GM23338 (cell line): ENCODE measurements at regions not wholly inside any gene's neighbourhood (a gene's known extent, or its start where the extent isn't known, plus 50 kb on each side); places are given as distances from the start of the nearest gene placed in this dataset.

ENCODE experiments used
- ATAC-seq: fragments of 200-7000 bp; cut with Tn5 transposase; 3 replicates; pipeline ENCODE4 v1.9.1; 2020
- DNase-seq: peaks from one replicate; pipeline ENCODE4 v3.0.0-alpha.2; 2015; ENCODE audit warnings: low spot score
- H2AFZ ChIP-seq: fragments of 200-600 bp; sonication (generic); 2 replicates; pipeline ENCODE4 v1.8.0; 2016; ENCODE audit warnings: antibody characterized with exemption, mild to moderate bottlenecking, moderate library complexity
- H3F3A ChIP-seq: fragments of 200-600 bp; sonication (generic); replicated peaks from 2 replicates; pipeline ENCODE4 v1.8.0; 2017; ENCODE audit warnings: antibody characterized with exemption, mixed run types, low read depth
- H3K27ac ChIP-seq: fragments of 200-600 bp; sonication (generic); 2 replicates; pipeline ENCODE4 v1.6.1; 2016; ENCODE audit warnings: low read depth
- H3K27me3 ChIP-seq: fragments of 200-600 bp; sonication (generic); 2 replicates; pipeline ENCODE4 v1.8.0; 2016; ENCODE audit warnings: mild to moderate bottlenecking, mixed run types, moderate library complexity; ENCODE audit not compliant: insufficient read depth
- H3K36me3 ChIP-seq: fragments of 200-600 bp; sonication (generic); 2 replicates; pipeline ENCODE4 v1.8.0; 2016; ENCODE audit warnings: mild to moderate bottlenecking; ENCODE audit not compliant: insufficient read depth
- H3K4me1 ChIP-seq: fragments of 200-600 bp; sonication (generic); 2 replicates; pipeline ENCODE4 v1.8.0; 2016; ENCODE audit warnings: mild to moderate bottlenecking, moderate library complexity; ENCODE audit not compliant: insufficient read depth
- H3K4me2 ChIP-seq: fragments of 200-600 bp; sonication (generic); 2 replicates; pipeline ENCODE4 v1.7.1; 2017; ENCODE audit warnings: mixed run types
- H3K4me3 ChIP-seq: fragments of 200-600 bp; sonication (generic); 2 replicates; pipeline ENCODE4 v1.6.1; 2016; ENCODE audit warnings: mixed run types
- H3K79me2 ChIP-seq: fragments of 200-600 bp; sonication (generic); replicated peaks from 2 replicates; pipeline ENCODE4 v1.8.0; 2017; ENCODE audit warnings: mild to moderate bottlenecking; ENCODE audit not compliant: insufficient read depth
- H3K9me2 ChIP-seq: fragments of 200-600 bp; sonication (generic); 2 replicates; pipeline ENCODE4 v1.8.0; 2017; ENCODE audit not compliant: insufficient read depth
- H4K20me1 ChIP-seq: fragments of 200-600 bp; sonication (generic); replicated peaks from 2 replicates; pipeline ENCODE4 v1.8.0; 2017; ENCODE audit warnings: mild to moderate bottlenecking; ENCODE audit not compliant: insufficient read depth
- H3K27ac Mint-ChIP-seq: 2 replicates; pipeline ENCODE4 v1.8.0; 2020; ENCODE audit warnings: inconsistent platforms, mild to moderate bottlenecking, moderate library complexity, mixed read lengths
- H3K27me3 Mint-ChIP-seq: 3 replicates; pipeline ENCODE4 v1.8.0; 2022; ENCODE audit warnings: low read depth, mild to moderate bottlenecking, moderate library complexity, mixed read lengths, inconsistent platforms; ENCODE audit not compliant: insufficient read depth, poor library complexity
- H3K36me3 Mint-ChIP-seq: 3 replicates; pipeline ENCODE4 v1.8.0; 2021; ENCODE audit warnings: low read depth, mild to moderate bottlenecking, inconsistent platforms, moderate library complexity, mixed read lengths
- H3K4me1 Mint-ChIP-seq: 3 replicates; pipeline ENCODE4 v1.8.0; 2020; ENCODE audit warnings: mild to moderate bottlenecking, inconsistent platforms, mixed read lengths
- H3K4me3 Mint-ChIP-seq: 3 replicates; pipeline ENCODE4 v1.8.0; 2021; ENCODE audit warnings: moderate library complexity, mild to moderate bottlenecking, inconsistent platforms, mixed read lengths
- H3K9me3 Mint-ChIP-seq: 3 replicates; pipeline ENCODE4 v1.8.0; 2020; ENCODE audit warnings: moderate library complexity, mild to moderate bottlenecking, inconsistent platforms, mixed read lengths
- CREB1 ChIP-seq: fragments of 250-450 bp; sonication (Bioruptor Pico); IDR thresholded peaks from 2 replicates; pipeline ENCODE4 v1.5.0; 2020; ENCODE audit warnings: low read depth, mild to moderate bottlenecking, moderate library complexity
- ETS1 ChIP-seq: IDR thresholded peaks from 2 replicates; pipeline ENCODE4 v1.6.1; 2016; ENCODE audit warnings: antibody characterized with exemption
- EZH2 ChIP-seq: fragments of 200-600 bp; sonication (generic); IDR thresholded peaks from one replicate; pipeline ENCODE4 v1.8.0; 2017; ENCODE audit warnings: antibody characterized with exemption, mild to moderate bottlenecking, low read depth; ENCODE audit not compliant: unreplicated experiment
- EZH2phosphoT487 ChIP-seq: fragments of 200-600 bp; sonication (generic); IDR thresholded peaks from one replicate; pipeline ENCODE4 v1.8.1; 2018; ENCODE audit warnings: antibody characterized with exemption; ENCODE audit not compliant: unreplicated experiment
- JUNB ChIP-seq: IDR thresholded peaks from one replicate; pipeline ENCODE4 v1.6.1; 2016; ENCODE audit warnings: antibody characterized with exemption; ENCODE audit not compliant: unreplicated experiment
- NANOG ChIP-seq: IDR thresholded peaks from 2 replicates; pipeline ENCODE4 v1.6.1; 2016; ENCODE audit warnings: antibody characterized with exemption, borderline replicate concordance
- POLR2AphosphoS5 ChIP-seq: IDR thresholded peaks from 2 replicates; pipeline ENCODE4 v1.6.1; 2016; ENCODE audit warnings: antibody characterized with exemption, low read depth
- REST ChIP-seq: IDR thresholded peaks from one replicate; pipeline ENCODE4 v1.6.1; 2018; ENCODE audit warnings: antibody characterized with exemption; ENCODE audit not compliant: unreplicated experiment
- STAT1 ChIP-seq: IDR thresholded peaks from one replicate; pipeline ENCODE4 v1.6.1; 2016; ENCODE audit warnings: antibody characterized with exemption; ENCODE audit not compliant: unreplicated experiment
- ZNF114 ChIP-seq: fragments of 250-450 bp; sonication (Bioruptor Pico); IDR thresholded peaks from 2 replicates; pipeline ENCODE4 v1.5.0; 2020; ENCODE audit warnings: mild to moderate bottlenecking, moderate library complexity
- ZNF331 ChIP-seq: fragments of 250-450 bp; sonication (Bioruptor Pico); IDR thresholded peaks from 2 replicates; pipeline ENCODE4 v1.5.0; 2020; ENCODE audit warnings: low read depth, mild to moderate bottlenecking, moderate library complexity
- TF ChIP-seq, protein P1 (sequence below): fragments of 250-450 bp; sonication (Bioruptor Pico); IDR thresholded peaks from 2 replicates; pipeline ENCODE4 v1.5.0; 2020; ENCODE audit warnings: mild to moderate bottlenecking, moderate library complexity
- TF ChIP-seq, protein P2 (sequence below), 2 experiments: fragments of 200-600 bp in 1 of 2; sonication (generic) in 1 of 2; conservative IDR thresholded peaks; 2 replicates each; pipeline versions ENCODE4 v1.5.1 to v1.6.1; 2016 to 2017; ENCODE audit warnings: antibody characterized with exemption in 2 of 2, low read depth in 2 of 2, mild to moderate bottlenecking in 2 of 2, moderate library complexity in 1 of 2

DNA sequence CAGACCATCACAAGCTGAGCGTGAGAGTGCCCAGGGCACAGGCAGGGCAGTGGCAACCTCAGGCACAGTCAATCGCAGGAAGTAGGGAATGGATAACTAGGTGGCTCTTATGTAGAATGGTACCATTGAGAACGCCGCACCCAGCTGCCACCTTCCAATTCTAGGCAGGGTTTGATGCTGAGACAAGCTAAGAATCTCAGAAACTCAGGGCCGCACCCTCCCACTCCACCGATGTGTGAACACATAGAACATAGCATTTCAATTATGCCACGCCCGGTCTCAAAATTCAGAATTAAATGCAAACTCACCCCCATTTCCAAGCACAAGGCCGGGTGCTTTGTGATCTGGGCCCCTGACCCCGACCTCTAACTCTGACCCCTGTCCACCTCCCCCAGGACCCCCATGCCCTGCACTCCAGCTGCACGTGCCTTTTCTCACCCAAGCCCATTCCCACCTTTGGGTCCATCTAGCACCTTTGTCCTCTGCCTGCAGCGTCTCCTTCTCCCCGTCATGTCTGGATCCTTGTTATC lies 178.4 kb downstream of the C16orf95 start:
- peaks cover 10% of the 10 kb centered on the region; the same call in 1 of the 3 replicates for H3K36me3 Mint-ChIP-seq
- H3K4me1 Mint-ChIP-seq: no peaks in the 10 kb centered on the region
- no peaks in the 10 kb centered on the region for H3K79me2 ChIP-seq
- no peaks in the 10 kb centered on the region for H3K9me2 ChIP-seq
- no peak overlapping the region for H3K4me3 Mint-ChIP-seq
- H4K20me1 ChIP-seq: no peaks in the 10 kb centered on the region
- H3K27ac ChIP-seq: no peak overlapping the region
- no peak overlapping the region for H3K4me2 ChIP-seq
- H3K27me3 Mint-ChIP-seq: peaks cover 11% of the 10 kb centered on the region
- no peaks in the 10 kb centered on the region for H3K27me3 ChIP-seq
- ATAC-seq (no peak), DNase-seq (no peak)
- H3K4me3 ChIP-seq: no peak overlapping the region
- no peaks in the 10 kb centered on the region; the same call in 1 of the 2 replicates for H3K4me1 ChIP-seq
- no peak overlapping the region for H2AFZ ChIP-seq
- TF ChIP-seq NANOG (no peak), JUNB (no peak), ETS1 (no peak), ZNF114 (CRISPR knock-in tag) (no peak), CREB1 (CRISPR knock-in tag) (no peak), REST (no peak), STAT1 (no peak), EZH2phosphoT487 (no peak), POLR2AphosphoS5 (no peak), EZH2 (no peak), ZNF331 (CRISPR knock-in tag) (no peak)
- TF ChIP-seq, protein P1, sequence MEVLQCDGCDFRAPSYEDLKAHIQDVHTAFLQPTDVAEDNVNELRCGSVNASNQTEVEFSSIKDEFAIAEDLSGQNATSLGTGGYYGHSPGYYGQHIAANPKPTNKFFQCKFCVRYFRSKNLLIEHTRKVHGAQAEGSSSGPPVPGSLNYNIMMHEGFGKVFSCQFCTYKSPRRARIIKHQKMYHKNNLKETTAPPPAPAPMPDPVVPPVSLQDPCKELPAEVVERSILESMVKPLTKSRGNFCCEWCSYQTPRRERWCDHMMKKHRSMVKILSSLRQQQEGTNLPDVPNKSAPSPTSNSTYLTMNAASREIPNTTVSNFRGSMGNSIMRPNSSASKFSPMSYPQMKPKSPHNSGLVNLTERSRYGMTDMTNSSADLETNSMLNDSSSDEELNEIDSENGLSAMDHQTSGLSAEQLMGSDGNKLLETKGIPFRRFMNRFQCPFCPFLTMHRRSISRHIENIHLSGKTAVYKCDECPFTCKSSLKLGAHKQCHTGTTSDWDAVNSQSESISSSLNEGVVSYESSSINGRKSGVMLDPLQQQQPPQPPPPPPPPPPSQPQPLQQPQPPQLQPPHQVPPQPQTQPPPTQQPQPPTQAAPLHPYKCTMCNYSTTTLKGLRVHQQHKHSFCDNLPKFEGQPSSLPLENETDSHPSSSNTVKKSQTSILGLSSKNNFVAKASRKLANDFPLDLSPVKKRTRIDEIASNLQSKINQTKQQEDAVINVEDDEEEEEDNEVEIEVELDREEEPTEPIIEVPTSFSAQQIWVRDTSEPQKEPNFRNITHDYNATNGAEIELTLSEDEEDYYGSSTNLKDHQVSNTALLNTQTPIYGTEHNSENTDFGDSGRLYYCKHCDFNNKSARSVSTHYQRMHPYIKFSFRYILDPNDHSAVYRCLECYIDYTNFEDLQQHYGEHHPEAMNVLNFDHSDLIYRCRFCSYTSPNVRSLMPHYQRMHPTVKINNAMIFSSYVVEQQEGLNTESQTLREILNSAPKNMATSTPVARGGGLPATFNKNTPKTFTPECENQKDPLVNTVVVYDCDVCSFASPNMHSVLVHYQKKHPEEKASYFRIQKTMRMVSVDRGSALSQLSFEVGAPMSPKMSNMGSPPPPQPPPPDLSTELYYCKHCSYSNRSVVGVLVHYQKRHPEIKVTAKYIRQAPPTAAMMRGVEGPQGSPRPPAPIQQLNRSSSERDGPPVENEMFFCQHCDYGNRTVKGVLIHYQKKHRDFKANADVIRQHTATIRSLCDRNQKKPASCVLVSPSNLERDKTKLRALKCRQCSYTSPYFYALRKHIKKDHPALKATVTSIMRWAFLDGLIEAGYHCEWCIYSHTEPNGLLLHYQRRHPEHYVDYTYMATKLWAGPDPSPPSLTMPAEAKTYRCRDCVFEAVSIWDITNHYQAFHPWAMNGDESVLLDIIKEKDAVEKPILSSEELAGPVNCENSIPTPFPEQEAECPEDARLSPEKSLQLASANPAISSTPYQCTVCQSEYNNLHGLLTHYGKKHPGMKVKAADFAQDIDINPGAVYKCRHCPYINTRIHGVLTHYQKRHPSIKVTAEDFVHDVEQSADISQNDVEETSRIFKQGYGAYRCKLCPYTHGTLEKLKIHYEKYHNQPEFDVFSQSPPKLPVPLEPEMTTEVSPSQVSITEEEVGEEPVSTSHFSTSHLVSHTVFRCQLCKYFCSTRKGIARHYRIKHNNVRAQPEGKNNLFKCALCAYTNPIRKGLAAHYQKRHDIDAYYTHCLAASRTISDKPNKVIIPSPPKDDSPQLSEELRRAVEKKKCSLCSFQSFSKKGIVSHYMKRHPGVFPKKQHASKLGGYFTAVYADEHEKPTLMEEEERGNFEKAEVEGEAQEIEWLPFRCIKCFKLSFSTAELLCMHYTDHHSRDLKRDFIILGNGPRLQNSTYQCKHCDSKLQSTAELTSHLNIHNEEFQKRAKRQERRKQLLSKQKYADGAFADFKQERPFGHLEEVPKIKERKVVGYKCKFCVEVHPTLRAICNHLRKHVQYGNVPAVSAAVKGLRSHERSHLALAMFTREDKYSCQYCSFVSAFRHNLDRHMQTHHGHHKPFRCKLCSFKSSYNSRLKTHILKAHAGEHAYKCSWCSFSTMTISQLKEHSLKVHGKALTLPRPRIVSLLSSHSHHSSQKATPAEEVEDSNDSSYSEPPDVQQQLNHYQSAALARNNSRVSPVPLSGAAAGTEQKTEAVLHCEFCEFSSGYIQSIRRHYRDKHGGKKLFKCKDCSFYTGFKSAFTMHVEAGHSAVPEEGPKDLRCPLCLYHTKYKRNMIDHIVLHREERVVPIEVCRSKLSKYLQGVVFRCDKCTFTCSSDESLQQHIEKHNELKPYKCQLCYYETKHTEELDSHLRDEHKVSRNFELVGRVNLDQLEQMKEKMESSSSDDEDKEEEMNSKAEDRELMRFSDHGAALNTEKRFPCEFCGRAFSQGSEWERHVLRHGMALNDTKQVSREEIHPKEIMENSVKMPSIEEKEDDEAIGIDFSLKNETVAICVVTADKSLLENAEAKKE (CRISPR knock-in tag): no peak
- TF ChIP-seq, protein P2, sequence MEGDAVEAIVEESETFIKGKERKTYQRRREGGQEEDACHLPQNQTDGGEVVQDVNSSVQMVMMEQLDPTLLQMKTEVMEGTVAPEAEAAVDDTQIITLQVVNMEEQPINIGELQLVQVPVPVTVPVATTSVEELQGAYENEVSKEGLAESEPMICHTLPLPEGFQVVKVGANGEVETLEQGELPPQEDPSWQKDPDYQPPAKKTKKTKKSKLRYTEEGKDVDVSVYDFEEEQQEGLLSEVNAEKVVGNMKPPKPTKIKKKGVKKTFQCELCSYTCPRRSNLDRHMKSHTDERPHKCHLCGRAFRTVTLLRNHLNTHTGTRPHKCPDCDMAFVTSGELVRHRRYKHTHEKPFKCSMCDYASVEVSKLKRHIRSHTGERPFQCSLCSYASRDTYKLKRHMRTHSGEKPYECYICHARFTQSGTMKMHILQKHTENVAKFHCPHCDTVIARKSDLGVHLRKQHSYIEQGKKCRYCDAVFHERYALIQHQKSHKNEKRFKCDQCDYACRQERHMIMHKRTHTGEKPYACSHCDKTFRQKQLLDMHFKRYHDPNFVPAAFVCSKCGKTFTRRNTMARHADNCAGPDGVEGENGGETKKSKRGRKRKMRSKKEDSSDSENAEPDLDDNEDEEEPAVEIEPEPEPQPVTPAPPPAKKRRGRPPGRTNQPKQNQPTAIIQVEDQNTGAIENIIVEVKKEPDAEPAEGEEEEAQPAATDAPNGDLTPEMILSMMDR (conservative IDR thresholded peaks at IDR 0.05; ENCODE audit: low read depth in 2 of 2): no peak
- H3F3A ChIP-seq: no peaks in the 10 kb centered on the region
- no peak overlapping the region for H3K27ac Mint-ChIP-seq
- H3K9me3 Mint-ChIP-seq: peaks cover 7% of the 10 kb centered on the region
- no peaks in the 10 kb centered on the region for H3K36me3 ChIP-seq
